HG03280 (cell line): ENCODE measurements at regions not wholly inside any gene's neighbourhood (a gene's known extent, or its start where the extent isn't known, plus 50 kb on each side); places are given as distances from the start of the nearest gene placed in this dataset.

ENCODE experiments used
- ATAC-seq: cut with Tn5 transposase; IDR thresholded peaks from one replicate; pipeline ENCODE4 v1.9.1; 2021; ENCODE audit warnings: mild to moderate bottlenecking, moderate library complexity; ENCODE audit not compliant: unreplicated experiment

DNA sequence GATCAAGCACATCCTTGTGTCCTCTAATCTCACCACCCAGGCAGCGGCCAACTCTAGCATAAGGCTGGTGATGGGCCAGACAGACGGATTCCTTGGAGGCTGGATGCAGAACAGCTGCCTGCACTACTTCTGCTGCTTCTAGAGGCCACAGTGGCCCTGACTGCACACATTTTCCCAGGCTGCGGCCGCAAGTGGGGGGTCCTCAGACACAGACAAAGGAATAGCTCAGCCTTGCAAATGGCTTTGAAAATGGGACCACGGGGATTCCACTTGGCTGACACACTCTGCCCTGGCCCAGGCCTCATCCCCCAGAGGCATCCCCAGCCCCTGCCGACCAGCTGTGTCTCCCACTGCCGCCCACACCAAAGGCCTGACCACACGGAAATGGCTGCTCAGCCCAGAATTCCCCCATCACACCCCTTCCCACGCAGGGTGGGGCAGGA lies 540.8 kb downstream of the BNC2 start:
- ATAC-seq: no peak

DNA sequence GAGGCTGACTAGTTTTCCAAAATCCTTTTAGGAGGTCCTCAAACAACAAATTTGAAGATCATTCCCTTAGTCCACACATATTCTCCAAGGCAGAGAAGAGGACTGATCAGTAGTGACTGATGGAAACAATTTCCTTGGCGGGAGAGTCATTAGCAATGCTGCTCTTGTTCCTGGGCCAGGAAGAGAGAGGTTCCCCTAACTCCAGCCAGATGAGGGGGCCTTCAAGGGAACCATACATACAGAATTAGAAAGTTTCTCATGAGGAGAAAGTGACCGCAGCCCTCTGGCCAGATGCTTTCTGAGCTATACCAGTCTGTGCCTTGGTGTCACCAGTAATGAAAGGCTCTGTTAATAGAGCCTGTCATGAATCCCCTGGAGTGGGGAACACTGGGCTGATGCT lies 539.4 kb downstream of the BNC2 start:
- ATAC-seq: no peak

DNA sequence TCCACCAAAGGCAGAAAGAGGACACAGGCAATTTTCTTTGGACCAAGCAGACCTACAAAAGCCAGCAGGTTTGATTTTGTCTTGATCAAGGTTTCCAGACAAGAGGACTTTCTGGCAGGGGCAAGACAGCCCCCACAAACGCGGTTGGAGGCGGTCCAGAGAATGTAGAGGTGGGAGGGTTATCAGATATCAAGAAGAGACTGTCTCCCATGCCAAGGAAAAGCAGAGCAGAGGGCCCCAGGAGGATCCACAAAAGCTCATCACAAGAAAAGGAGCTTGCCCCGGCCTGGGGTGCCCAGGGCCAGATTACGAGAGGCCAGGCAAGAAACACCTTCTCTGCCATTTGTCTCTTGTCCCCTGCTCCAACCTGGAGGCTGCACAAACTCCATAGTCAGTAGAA lies 538.9 kb downstream of the BNC2 start:
- no peak for ATAC-seq

DNA sequence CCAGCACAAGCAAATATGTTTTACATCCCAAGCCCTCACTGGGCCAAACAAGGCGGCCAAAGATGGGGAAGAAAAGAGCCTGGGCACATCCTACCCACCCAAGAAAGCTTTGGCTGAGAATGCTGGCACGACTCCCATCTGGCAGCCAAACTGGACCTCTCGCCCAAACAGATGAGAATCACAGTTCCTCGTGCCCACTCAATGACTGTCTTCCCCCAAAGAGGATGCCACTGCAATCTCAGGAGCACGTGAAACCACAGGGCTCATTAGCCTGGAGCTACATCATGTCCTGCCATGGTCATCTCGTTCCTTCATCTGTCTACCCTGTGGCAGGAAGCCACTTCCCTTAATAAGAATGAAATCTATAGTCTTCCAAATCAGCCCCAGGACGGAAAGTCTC lies 536.8 kb downstream of the BNC2 start:
- ATAC-seq: no peak

DNA sequence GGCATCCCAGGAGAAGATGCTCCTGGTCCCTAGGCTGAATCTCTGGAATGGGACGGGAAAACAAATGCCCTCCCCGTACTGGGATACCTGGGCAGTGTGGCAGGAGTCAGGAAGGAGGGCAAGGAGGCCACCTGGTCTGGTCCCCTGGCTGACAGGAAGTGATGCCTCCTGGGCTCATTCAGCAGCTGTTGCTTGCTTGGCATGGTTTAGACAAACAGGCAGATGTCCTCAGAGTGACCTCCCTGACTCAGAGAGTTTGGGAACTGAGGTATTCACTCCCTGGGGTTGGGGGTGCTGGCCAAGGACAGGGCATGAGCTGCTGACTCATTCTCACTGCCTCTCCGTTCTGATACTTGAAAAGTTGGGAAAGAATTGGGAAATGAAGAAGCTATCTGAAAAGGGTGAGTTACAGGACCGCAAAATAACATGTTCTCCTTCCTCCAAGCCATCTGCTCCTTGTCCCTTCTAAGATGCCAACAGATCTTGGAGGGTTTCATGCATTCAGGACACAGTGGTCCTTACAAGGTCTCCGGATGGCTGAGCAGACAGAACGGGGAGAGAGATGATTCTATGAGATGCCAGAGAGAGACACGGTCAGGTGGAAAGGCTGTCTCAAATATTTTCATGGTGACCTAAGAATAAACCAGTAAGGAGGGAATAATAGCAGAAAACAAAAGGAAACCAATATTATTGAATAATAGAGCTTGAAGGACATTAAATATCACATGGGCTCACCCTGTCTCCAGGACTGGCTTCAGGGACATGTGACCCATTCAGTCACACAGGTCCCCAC lies 534.5 kb downstream of the BNC2 start:
- no peak for ATAC-seq

DNA sequence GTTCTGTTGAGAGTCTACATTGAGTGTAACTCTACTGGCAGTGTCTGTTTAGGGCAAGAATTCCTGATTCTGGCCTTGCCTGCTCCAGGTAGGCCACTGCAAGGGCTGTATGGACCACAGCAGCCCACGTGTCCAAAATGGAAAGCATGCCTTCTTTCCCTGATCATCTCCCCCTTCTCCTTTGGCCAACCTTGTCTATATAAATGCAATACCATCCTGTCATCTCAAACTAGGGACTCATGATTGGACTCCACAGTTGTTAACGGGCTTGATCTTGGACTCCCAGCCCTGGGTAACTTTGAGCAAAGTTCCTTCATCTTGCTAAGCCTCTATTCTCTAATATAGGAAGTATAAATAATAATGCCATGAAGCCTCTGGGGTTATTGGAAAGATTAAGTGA lies 533.6 kb downstream of the BNC2 start:
- ATAC-seq: no peak

DNA sequence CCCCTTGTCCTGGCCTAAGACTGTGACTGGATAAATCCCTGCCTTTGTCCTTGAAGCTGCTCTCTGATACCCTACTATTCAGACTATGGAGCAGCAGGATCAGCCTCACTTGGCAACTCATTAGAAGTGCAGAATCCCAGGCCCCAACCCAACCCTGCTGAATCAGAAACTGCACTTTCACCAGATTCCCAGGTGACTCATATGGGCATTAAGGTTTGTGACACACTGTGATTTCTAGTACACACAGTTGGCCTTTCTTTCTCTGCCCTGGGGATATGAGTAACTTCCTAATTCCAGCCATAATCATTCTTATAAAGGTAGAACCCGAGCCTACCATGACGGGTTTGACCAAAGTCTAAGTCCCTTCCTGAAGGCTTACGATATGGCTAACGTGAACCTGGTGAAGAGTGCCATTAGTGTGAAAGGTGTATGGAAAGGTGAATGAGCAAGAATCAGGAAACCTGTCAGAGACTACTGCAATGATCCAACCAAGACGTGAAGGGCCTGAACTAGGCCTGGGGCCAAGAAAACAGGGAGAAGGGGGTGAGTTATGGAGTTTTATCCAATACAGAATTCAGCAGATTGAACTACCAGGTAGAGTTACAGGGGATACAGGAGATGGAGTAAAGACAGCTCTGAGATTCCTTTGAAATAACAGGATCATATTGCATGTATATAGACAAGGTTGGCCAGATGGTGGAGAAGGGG lies 533.0 kb downstream of the BNC2 start:
- ATAC-seq: no peak

DNA sequence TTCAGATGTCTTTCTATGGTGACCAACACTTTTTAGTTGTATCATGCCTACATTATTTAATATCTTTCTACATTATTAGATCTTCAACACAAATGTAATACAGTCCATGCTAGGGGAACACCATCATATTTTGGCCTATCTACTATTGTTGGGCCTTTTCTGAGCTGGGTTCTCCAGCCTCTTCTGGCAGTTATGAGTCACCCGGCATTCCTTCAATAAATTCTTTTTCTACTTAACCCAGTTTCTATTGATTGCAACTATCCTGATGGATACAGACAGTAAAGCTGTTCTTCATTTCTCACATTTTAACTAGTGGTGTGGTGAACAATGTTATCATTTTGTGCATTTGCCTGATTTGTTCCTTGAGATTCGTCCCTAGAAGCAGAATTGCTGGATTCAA lies 529.3 kb downstream of the BNC2 start:
- no peak for ATAC-seq

DNA sequence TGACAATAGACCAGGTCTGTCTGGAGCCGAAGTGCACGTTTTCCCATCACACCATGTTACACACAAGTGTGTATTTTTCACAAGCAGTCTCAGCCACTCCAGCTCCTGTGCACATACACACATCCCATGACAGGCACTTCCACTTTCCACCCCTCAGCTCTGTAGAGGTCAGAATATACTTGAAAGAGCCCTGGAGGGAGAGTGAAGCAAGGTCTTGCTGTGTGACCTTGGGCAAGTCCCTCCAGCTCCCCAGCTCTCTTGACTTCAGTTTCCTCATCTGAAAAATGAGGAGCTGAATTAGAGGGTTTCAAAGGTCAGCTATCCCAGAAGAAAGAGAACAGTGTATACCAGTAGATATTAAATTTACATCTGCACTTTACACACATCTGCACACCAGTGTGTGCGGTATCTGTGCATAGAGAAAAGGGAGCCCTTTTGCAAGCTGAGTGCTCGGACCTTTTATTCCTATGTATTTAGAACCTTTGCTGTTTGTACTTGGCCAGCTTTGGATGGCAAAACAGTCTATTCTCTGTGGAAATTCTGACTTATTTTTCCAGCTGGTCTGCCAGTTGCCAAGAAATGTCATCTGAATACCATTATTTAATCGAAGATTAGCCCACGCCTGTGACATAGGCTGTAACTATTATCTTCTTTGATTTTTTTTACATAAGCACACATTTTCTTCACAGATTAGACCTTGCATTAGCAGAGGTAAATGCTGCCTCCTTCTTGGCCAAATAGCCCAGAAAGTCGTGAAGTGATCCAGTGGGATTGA lies 528.0 kb downstream of the BNC2 start:
- ATAC-seq: no peak

DNA sequence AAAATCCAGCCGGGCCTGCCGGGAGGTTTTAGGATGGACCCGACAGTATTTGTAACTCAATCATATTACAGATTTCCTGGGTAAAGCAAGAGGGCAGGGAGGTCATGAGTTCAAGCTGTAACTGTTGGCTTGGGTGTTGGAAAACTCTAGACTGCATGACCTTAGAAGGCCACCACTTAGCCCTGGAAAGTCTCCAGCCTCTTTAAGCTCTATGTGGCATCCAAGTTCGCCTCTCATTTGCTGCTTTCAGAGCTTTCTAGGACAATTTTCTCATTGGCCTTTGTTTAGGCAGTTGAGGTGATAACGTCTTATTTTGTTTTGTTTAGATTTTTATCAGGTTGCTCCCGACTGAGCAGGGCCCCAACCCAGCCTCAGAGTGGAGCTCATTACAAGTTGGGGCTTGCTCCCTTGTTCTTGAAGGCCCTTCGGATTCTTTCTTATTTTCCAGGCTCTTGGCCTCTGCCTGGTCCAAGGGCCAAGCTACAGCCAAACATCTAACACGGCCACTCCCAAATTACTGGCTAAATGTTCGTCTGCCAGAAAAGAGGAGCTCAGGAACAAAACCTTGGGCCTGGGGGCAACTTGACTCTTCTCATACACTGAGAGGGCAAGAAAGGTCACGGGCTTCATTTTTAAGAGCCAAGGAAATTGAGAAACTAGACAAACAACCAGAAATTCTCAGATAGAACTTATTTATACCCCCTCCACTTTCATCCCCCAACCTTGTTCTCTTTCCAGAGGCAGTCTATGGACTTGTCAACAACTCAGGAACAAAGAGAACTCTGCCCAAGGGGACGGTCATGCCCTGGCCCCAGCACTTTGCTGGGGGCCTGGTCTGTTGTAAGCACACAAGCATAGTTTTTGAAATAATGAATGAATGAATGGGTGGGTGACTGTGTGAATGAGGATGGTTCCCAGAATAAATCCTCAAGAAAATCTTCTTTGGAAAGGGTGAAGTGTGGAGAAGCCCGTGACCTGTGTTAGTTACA lies 526.9 kb downstream of the BNC2 start:
- no peak for ATAC-seq

DNA sequence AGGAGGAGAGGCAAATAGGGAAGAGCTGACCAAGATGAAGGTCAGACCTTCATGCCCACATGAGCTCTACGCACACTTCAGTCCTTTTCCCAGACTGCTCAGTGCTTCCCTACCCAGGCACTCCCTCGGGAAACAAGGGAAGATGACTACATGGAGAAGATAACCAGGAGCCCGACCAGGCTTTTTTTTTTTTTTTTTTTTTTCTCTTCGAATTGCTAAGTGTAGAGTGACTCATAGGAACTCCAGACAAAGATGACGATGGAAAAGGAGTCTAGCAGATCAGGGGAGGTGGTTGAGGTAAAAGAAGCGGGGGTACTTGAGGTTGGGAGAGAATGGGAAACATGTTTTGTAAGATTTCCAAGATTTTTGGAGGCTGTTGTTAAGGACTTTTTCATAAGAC lies 526.1 kb downstream of the BNC2 start:
- no peak for ATAC-seq

DNA sequence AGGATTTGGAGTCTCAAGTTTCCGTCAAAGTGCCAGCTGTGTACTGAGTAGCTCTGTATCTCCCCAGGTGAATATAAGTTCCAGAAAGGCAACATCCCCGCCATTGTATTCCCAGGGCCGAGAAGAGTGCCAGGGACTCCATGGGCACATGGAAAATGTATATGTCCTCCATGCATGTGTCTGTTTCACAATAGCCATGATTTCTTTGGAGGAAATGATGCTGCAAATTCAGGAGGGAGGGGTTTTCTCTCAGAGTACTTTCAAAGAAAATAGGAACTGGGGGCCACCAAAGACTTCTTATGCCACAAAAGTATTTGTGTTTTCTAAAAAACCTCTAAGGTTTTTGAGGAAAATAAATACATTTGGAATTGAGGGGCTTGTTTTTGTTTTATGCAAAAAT lies 524.6 kb downstream of the BNC2 start:
- no peak for ATAC-seq

DNA sequence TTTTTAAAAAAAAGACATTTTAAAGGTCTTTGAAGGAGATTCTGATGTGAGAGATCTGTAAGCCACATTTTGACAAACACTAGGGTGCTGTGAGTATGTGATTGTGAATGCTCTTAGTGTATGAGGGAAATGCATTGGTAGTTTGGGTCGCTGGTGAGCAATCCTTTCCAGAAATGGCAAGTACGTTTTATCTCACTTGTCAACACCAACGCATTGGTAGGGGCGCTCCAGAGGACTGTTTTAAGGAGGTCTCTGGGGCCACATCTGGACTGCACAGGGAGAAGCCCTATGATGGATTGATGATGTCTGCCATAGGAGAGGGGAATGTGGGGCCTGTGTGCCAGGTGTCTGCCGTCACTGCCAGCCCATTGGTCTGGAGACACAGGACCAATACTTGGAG lies 522.6 kb downstream of the BNC2 start:
- ATAC-seq: no peak

DNA sequence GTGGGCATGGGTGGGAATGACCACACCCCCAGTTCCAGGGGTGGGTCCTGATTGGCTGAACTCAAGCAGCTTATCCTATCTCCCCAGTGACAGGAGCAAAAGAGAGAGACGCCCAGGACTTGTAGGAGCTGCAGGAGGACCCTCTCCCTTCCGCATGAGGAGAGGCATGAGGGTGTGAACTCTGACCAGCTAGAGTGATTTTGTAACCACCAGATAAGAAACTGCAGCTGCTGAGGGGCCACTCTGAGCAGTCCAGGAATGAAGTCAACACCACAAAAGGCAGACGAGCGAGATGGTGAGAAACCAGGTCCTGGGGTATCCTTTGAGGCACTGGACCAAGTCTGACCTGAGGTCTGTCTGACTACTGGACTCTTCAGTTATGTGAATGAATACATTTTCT lies 521.9 kb downstream of the BNC2 start:
- no peak for ATAC-seq

DNA sequence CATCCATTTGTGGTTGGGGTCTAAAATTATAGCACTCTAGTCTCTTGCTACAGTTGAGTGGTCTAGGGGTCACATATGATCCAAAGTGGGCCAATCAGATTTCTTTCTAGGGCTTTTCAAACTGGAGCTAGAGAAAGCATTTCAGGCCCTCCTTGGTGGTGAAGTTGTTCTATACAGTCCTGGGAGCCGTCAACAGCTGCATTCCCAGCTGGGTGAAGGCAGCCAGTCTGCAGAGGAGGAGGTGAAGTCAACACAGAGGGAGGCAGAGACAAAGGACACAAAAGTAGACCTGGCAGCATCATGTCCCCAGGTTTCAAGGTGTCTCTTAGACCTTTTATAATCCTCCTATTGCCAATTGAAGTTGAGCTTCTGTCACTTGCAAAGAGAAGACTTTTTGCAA lies 518.2 kb downstream of the BNC2 start:
- ATAC-seq: no peak

DNA sequence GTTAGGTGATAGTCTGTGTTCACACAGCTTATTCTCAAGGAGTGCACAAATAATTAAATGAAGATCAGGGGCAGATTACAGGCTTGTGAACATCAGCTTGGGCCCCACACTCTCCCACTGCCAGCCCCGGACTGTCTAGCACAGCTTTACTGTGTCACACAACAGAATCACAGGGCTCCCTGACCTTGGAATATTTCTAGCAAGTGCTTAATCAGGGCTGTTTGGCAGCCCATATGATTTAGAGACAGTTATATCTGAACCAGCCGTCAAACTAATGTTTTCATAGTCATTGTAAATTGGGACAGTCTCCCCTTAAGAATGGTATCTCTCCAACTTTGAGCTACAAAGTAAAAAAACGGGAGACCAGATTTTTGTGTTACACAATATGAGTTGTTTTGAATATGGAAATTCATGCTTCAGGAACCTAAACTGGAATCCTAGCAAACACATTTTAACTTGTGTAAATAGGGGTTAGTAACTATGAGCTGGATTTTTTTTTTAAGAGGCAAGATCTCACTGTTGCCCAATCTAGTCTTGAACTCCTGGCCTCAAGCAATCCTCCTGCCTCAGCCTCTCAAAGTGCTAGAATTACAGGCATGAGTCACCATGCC lies 517.6 kb downstream of the BNC2 start:
- ATAC-seq: no peak

DNA sequence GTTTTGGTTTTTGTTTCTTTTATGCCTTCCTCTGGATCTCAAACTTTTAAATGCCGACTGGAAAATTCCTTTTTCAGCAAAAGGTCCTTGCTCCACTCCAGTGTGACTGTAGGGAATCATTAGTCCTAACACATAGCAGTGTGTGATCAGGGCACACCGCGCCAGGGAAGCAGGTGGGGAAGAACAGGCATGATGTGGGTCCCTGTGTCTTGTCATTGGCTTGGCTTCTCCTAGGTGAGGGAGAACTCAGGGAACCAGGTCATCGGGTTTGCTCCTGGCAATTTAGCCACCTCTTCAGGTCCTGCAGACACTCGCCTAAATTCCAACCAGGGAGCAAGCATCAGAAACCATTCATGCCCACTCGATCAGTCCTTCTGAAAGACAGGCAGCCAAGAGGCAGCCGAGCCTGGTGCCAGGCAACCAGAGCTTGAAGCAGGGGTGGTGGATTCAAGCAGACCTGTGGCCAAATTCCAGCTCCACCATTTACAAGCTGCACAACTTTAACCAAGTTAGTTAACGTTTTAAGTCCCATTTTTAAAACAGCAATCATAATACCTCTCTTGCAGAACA lies 514.2 kb downstream of the BNC2 start:
- no peak for ATAC-seq

DNA sequence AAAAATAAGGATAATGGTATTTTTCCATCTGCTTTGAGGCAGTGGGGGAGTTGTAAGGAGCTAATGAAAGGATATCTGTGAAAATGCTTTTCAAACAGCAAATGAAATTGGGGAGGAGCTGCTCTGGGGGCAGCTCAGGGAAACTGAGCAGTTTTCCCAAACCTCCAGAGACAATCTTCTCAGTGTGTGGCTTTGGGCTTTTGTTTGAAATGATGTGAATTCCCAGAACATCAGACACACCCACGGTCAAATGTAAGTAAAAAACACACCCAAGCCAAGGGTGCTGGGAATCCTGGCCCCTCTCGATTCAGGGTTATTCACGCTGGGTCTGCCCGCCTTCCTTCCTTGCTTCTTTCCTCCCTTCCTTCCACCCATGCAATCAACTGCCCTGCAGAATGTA lies 512.6 kb downstream of the BNC2 start:
- no peak for ATAC-seq

DNA sequence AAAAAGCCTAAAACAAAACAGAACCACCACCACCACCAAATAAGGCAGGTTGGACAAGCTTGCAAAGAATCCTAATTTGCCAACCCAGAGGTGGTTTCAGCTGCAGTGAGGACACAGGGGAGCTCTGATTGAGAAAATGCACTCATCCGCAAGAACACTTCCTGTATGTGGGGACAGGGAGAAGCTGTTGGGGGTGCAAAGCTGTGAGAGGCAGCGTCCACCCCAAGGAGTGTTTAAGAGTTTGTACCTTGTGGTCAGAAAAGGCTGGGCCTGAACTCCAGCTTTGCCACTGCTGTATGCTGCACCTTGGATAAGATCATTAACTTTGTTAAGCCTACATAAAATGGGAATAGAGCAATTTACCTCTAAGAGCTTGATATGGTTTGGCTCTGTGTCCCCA lies 511.7 kb downstream of the BNC2 start:
- no peak for ATAC-seq
